ENCODE measurements at regions not wholly inside any gene's neighbourhood (a gene's known extent, or its start where the extent isn't known, plus 50 kb on each side); places are given as distances from the start of the nearest gene placed in this dataset.

GRCh38 chr6:138000941-138001340, 106.3 kb downstream of the PERP start:
- no peak overlapping the region for H3K4me3 Mint-ChIP-seq
- intact Hi-C loops (cut with micrococcal nuclease) = loop anchor here (1.0 to 10.0 kb wide), 7 partner anchors 108 to 1034 kb away; partner anchors contain the start of genes HEBP2 and TNFAIP3
- ATAC-seq (ENCODE audit: low read depth) = no peak
- H3K36me3 Mint-ChIP-seq (ENCODE audit: low read depth) = no peaks in the 10 kb centered on the region
- CTCF ChIA-PET = interaction anchor here (0.7 to 2.0 kb wide), 5 partner anchors 114 to 340 kb away, joined by 3 to 10 read pairs (median 3); no protein-coding TSS in a partner anchor
- no peak for TF ChIP-seq CTCF (IDR thresholded peaks at IDR 0.05)
- no peak for DNase-seq
- POLR2A ChIA-PET = no interaction called here
- H3K27ac Mint-ChIP-seq = no peak overlapping the region
- peaks cover 6% of the 10 kb centered on the region for H3K27me3 Mint-ChIP-seq
- peaks cover 6% of the 10 kb centered on the region for H3K9me3 Mint-ChIP-seq
- H3K4me1 Mint-ChIP-seq = peaks cover 3% of the 10 kb centered on the region

- POLR2A ChIA-PET = no interaction called here
- Mint-ChIP-seq H3K9me3 (peaks cover 2% of the 10 kb centered on the region), H3K27me3 (peaks cover 5% of the 10 kb centered on the region), H3K27ac (no peak overlapping the region), H3K36me3 (ENCODE audit: low read depth) (no peaks in the 10 kb centered on the region), H3K4me1 (peaks cover 3% of the 10 kb centered on the region), H3K4me3 (no peak overlapping the region)
- CTCF ChIA-PET = interaction anchor here (0.6 to 2.9 kb wide), 7 partner anchors 18 to 341 kb away, joined by 3 to 17 read pairs (median 3); no protein-coding TSS in a partner anchor
- ATAC-seq (ENCODE audit: low read depth) (peak; percentile 57), DNase-seq (no peak)
- intact Hi-C loops (cut with micrococcal nuclease) = loop anchor here (1.0 to 10.0 kb wide), 7 partner anchors 107 to 1035 kb away; partner anchors contain the start of genes HEBP2 and TNFAIP3
- peak; percentile 98 for TF ChIP-seq CTCF (IDR thresholded peaks at IDR 0.05)
Measured at GRCh38 chr6:138001750-138002349, 105.4 kb downstream of the PERP start.

GRCh38 chr6:138004430-138005287, 102.6 kb downstream of the PERP start:
- POLR2A ChIA-PET = no interaction called here
- DNase-seq = no peak
- no peaks in the 10 kb centered on the region for H3K9me3 Mint-ChIP-seq

GRCh38 chr6:138005846-138006245, 101.4 kb downstream of the PERP start:
- H3K27ac Mint-ChIP-seq = no peak overlapping the region
- intact Hi-C loops (cut with micrococcal nuclease) = loop anchor here (10.0 kb wide), 3 partner anchors 399 to 921 kb away; partner anchors contain the start of gene HEBP2
- no peak for TF ChIP-seq CTCF (IDR thresholded peaks at IDR 0.05)
- no peak for ATAC-seq (ENCODE audit: low read depth)
- POLR2A ChIA-PET = no interaction called here
- peaks cover 8% of the 10 kb centered on the region for H3K27me3 Mint-ChIP-seq
- no peak for DNase-seq
- H3K4me3 Mint-ChIP-seq = no peak overlapping the region
- H3K4me1 Mint-ChIP-seq = peaks cover 3% of the 10 kb centered on the region
- H3K9me3 Mint-ChIP-seq = no peaks in the 10 kb centered on the region
- no peaks in the 10 kb centered on the region for H3K36me3 Mint-ChIP-seq (ENCODE audit: low read depth)
- CTCF ChIA-PET = interaction anchor here (0.8 to 3.8 kb wide), 10 partner anchors 63 to 735 kb away, joined by 3 to 20 read pairs (median 6); no protein-coding TSS in a partner anchor

More at GRCh38 chr6:138004430-138005287, 102.6 kb downstream of the PERP start:
- peaks cover 3% of the 10 kb centered on the region for H3K4me1 Mint-ChIP-seq
- no peak overlapping the region for H3K4me3 Mint-ChIP-seq
- H3K36me3 Mint-ChIP-seq (ENCODE audit: low read depth) = no peaks in the 10 kb centered on the region
- intact Hi-C loops (cut with micrococcal nuclease) = loop anchor here (1.0 to 10.0 kb wide), 8 partner anchors 204 to 1037 kb away; partner anchors contain the start of gene HEBP2
- CTCF ChIA-PET = interaction anchor here (0.6 to 3.8 kb wide), 24 partner anchors 9 to 734 kb away, joined by 3 to 20 read pairs (median 4); partner anchors contain the start of gene TNFAIP3
- H3K27me3 Mint-ChIP-seq = peaks cover 8% of the 10 kb centered on the region
- ATAC-seq (ENCODE audit: low read depth) = peak; percentile 37
- no peak for TF ChIP-seq CTCF (IDR thresholded peaks at IDR 0.05)
- H3K27ac Mint-ChIP-seq = no peak overlapping the region
